GM12878 (cell line): ENCODE measurements at regions not wholly inside any gene's neighbourhood (a gene's known extent, or its start where the extent isn't known, plus 50 kb on each side); places are given as distances from the start of the nearest gene placed in this dataset.

Experiments
- ATAC-seq: fragments of 200-7000 bp; cut with Tn5 transposase; 3 replicates; pipeline ENCODE4 v1.9.1; 2020; ENCODE audit warnings: mild to moderate bottlenecking, moderate library complexity
- BruUV-seq: library from RNA; stranded (reverse); fragments of 400-500 nt; replicated peaks from 2 replicates; lab custom pipeline; 2021; lab: Mats Ljungman, UMichigan
- CTCF ChIA-PET: fragments of 300-600 bp; sonication (Branson Sonifier 250); formaldehyde crosslinking; extraction: SDS; loops from one replicate; lab custom pipeline; 2021; ENCODE audit warnings: inconsistent platforms; lab: Yijun Ruan, JAX
- POLR2A ChIA-PET: fragments of 350-600 bp; formaldehyde crosslinking; extraction: SDS; loops from one replicate; lab custom pipeline; 2021; ENCODE audit warnings: inconsistent platforms; lab: Charles Lee
- RAD21 ChIA-PET: fragments of 300-600 bp; sonication (Branson Sonifier 250); formaldehyde crosslinking; loops from one replicate; lab custom pipeline; 2023; ENCODE audit warnings: antibody characterized with exemption; ENCODE audit not compliant: unreplicated experiment; lab: Charles Lee
- SMC1A ChIA-PET: fragments of 300-600 bp; sonication (Branson Sonifier 250); formaldehyde crosslinking; loops from one replicate; lab custom pipeline; 2023; ENCODE audit not compliant: unreplicated experiment, uncharacterized antibody; lab: Charles Lee
- DNase-seq: peaks from one replicate; pipeline ENCODE4 v3.0.0-alpha.2; 2011; ENCODE audit warnings: low read depth, low spot score
- FAIRE-seq: peaks from 3 replicates; lab custom pipeline; 2011; peaks lifted over from hg19 to GRCh38; lab: Jason Lieb, UNC
- H2AFZ ChIP-seq: 2 replicates; pipeline ENCODE4 v1.6.0; 2011; ENCODE audit warnings: low read depth, low read length, control low read depth; ENCODE audit not compliant: control insufficient read depth
- H3K27ac ChIP-seq: 2 replicates; pipeline ENCODE4 v1.5.1; 2011; ENCODE audit warnings: control low read depth; ENCODE audit not compliant: control insufficient read depth, insufficient read depth
- H3K27me3 ChIP-seq, 2 experiments: replicated peaks in 1 of 2; 2 replicates each; pipeline versions ENCODE4 v1.6.0 to v1.6.1; 2011; ENCODE audit warnings: low read length in 1 of 2; ENCODE audit not compliant: control insufficient read depth in 2 of 2, insufficient read depth in 2 of 2
- H3K36me3 ChIP-seq, 2 experiments: 2 replicates each; pipeline ENCODE4 v1.5.1; 2011; ENCODE audit warnings: low read length in 1 of 2; ENCODE audit not compliant: control insufficient read depth in 2 of 2, insufficient read depth in 2 of 2
- H3K4me1 ChIP-seq: 2 replicates; pipeline ENCODE4 v1.6.1; 2011; ENCODE audit warnings: mild to moderate bottlenecking, low read length, moderate library complexity, mixed read lengths; ENCODE audit not compliant: control insufficient read depth, insufficient read depth
- H3K4me2 ChIP-seq: 2 replicates; pipeline ENCODE4 v1.6.0; 2011; ENCODE audit warnings: control low read depth; ENCODE audit not compliant: control insufficient read depth, insufficient read depth
- H3K4me3 ChIP-seq: fragments of 200-600 bp; sonication (generic); 2 replicates; pipeline ENCODE4 v1.5.1; 2016
- H3K79me2 ChIP-seq: 2 replicates; pipeline ENCODE4 v1.6.0; 2011; ENCODE audit warnings: low read length; ENCODE audit not compliant: control insufficient read depth, insufficient read depth
- H3K9ac ChIP-seq: 2 replicates; pipeline ENCODE4 v1.8.0; 2011; ENCODE audit warnings: low read length, control low read depth, mixed read lengths; ENCODE audit not compliant: control insufficient read depth, insufficient read depth
- H3K9me3 ChIP-seq: replicated peaks from 3 replicates; pipeline ENCODE4 v1.5.1; 2011; ENCODE audit warnings: mild to moderate bottlenecking, low read length; ENCODE audit not compliant: control insufficient read depth, insufficient read depth
- H4K20me1 ChIP-seq: 2 replicates; pipeline ENCODE4 v1.6.0; 2011; ENCODE audit not compliant: control insufficient read depth, insufficient read depth
- ESRRA ChIP-seq: IDR thresholded peaks from 2 replicates; pipeline ENCODE4 v1.6.1; 2012; ENCODE audit warnings: mild to moderate bottlenecking, low read length, improper control_type of control experiment
- FOS ChIP-seq: IDR thresholded peaks from 3 replicates; pipeline ENCODE4 v1.6.1; 2011; ENCODE audit warnings: borderline replicate concordance; ENCODE audit not compliant: insufficient read length; ENCODE audit errors: extremely low read depth
- IRF5 ChIP-seq: fragments of 450-650 bp; IDR thresholded peaks from 2 replicates; pipeline ENCODE4 v1.6.1; 2017; ENCODE audit warnings: borderline replicate concordance
- JUND ChIP-seq: IDR thresholded peaks from 2 replicates; pipeline ENCODE4 v1.6.1; 2012; ENCODE audit warnings: low read depth, mild to moderate bottlenecking, low read length, improper control_type of control experiment, moderate library complexity
- MLLT1 ChIP-seq: fragments of 450-650 bp; IDR thresholded peaks from 2 replicates; pipeline ENCODE4 v1.6.1; 2016; ENCODE audit warnings: mild to moderate bottlenecking
- MTA3 ChIP-seq: IDR thresholded peaks from 2 replicates; pipeline ENCODE4 v1.6.1; 2012; ENCODE audit warnings: low read length, inconsistent platforms, borderline replicate concordance
- NFYA ChIP-seq: IDR thresholded peaks from 2 replicates; pipeline ENCODE4 v1.6.1; 2011; ENCODE audit warnings: low read depth, mild to moderate bottlenecking, low read length, improper control_type of control experiment, borderline replicate concordance
- NFYB ChIP-seq: IDR thresholded peaks from 2 replicates; pipeline ENCODE4 v1.6.1; 2011; ENCODE audit warnings: low read depth, mild to moderate bottlenecking, low read length, improper control_type of control experiment, moderate library complexity; ENCODE audit not compliant: insufficient read depth
- POLR2AphosphoS2 ChIP-seq: IDR thresholded peaks from 2 replicates; pipeline ENCODE4 v1.6.1; 2011; ENCODE audit warnings: low read depth, mild to moderate bottlenecking, low read length, improper control_type of control experiment, moderate library complexity
- STAT1 ChIP-seq: fragments of 450-650 bp; conservative IDR thresholded peaks from 2 replicates; pipeline ENCODE4 v1.6.1; 2014; ENCODE audit warnings: antibody characterized with exemption, mild to moderate bottlenecking
- TARDBP ChIP-seq: IDR thresholded peaks from 2 replicates; pipeline ENCODE4 v1.6.1; 2016; ENCODE audit warnings: borderline replicate concordance
- TCF3 ChIP-seq: IDR thresholded peaks from 2 replicates; pipeline ENCODE4 v1.6.1; 2012; ENCODE audit warnings: low read depth, mild to moderate bottlenecking, low read length, borderline replicate concordance; ENCODE audit not compliant: insufficient read depth
- USF2 ChIP-seq: IDR thresholded peaks from 2 replicates; pipeline ENCODE4 v1.6.1; 2011; ENCODE audit warnings: low read depth, low read length, improper control_type of control experiment, borderline replicate concordance
- YY1 ChIP-seq: IDR thresholded peaks from 2 replicates; pipeline ENCODE4 v1.6.1; 2011; ENCODE audit warnings: low read depth, mild to moderate bottlenecking, low read length
- ZNF217 ChIP-seq: fragments of 450-650 bp; IDR thresholded peaks from 2 replicates; pipeline ENCODE4 v1.6.1; 2017; ENCODE audit warnings: antibody characterized with exemption, mild to moderate bottlenecking
- ZNF384 ChIP-seq: IDR thresholded peaks from 2 replicates; pipeline ENCODE4 v1.6.1; 2012; ENCODE audit warnings: low read depth, mild to moderate bottlenecking, low read length, improper control_type of control experiment, borderline replicate concordance
- ZNF687 ChIP-seq: fragments of 450-650 bp; IDR thresholded peaks from 2 replicates; pipeline ENCODE4 v1.6.1; 2017; ENCODE audit warnings: mild to moderate bottlenecking, moderate library complexity
- WGBS: methylation state at CpG from one replicate; pipeline ENCODE4 v1.1.6; 2016; ENCODE audit warnings: low lambda C conversion rate; ENCODE audit not compliant: insufficient replicate concordance, insufficient coverage; ENCODE audit errors: missing lambda C conversion rate; 5-methylcytosine and 5-hydroxymethylcytosine counted together
- in situ Hi-C: fragments of 300-500 bp; cut with MboI; formaldehyde crosslinking; loops from 9 replicates; pipeline ENCODE4 v1.14.3; 2018; ENCODE audit warnings: mixed read lengths
- intact Hi-C: fragments of 100-400 bp; cut with micrococcal nuclease; formaldehyde crosslinking; loops from one replicate; pipeline ENCODE4 v1.14.2; 2022; ENCODE audit not compliant: unreplicated experiment

GRCh38 chr3:181912384-181912783 lies 200.7 kb downstream of the SOX2 start (continued):
- TF ChIP-seq JUND (no peak), STAT1 (no peak), USF2 (no peak), TARDBP (no peak), ESRRA (no peak)

GRCh38 chr3:181913254-181913653 lies 201.5 kb downstream of the SOX2 start:
- intact Hi-C loops (no loop called here), in situ Hi-C loops (no loop called here)
- SMC1A ChIA-PET, result no interaction called here
- RAD21 ChIA-PET, result no interaction called here
- H4K20me1 ChIP-seq, result no peaks in the 10 kb centered on the region
- H3K4me2 ChIP-seq, result no peak overlapping the region
- no peaks in the 10 kb centered on the region for H3K79me2 ChIP-seq
- WGBS, result 25% methylated on average over 2 of the region's 2 CpGs
- H3K9ac ChIP-seq, result no peak overlapping the region
- POLR2A ChIA-PET, result no interaction called here
- FAIRE-seq (no peak), DNase-seq (no peak), ATAC-seq (no peak)
- 0 out of 2 replicates have a peak, but pooled peaks cover 3% of the 10 kb centered on the region for H3K4me1 ChIP-seq
- no TSS peak for BruUV-seq
- H3K9me3 ChIP-seq, result no peaks in the 10 kb centered on the region
- no peaks in the 10 kb centered on the region for H3K36me3 ChIP-seq
- no peak overlapping the region for H3K27ac ChIP-seq
- H2AFZ ChIP-seq, result no peak overlapping the region
- no peaks in the 10 kb centered on the region for H3K27me3 ChIP-seq
- no peak overlapping the region for H3K4me3 ChIP-seq
- CTCF ChIA-PET, result no interaction called here
- TF ChIP-seq IRF5, result no peak
- TF ChIP-seq POLR2AphosphoS2, result no peak
- TF ChIP-seq NFYA, result no peak
- no peak for TF ChIP-seq ZNF384
- TF ChIP-seq ZNF687, result no peak
- no peak for TF ChIP-seq YY1
- no peak for TF ChIP-seq FOS
- no peak for TF ChIP-seq ZNF217
- TF ChIP-seq NFYB, result no peak
- TF ChIP-seq TCF3, result no peak
- TF ChIP-seq MLLT1, result no peak
- no peak for TF ChIP-seq MTA3
